Activated T-helper 2 cell treated with anti-CD3 and anti-CD28 coated beads, Interferon-gamma antibody, Interleukin-2, Interleukin-4, amounts not matched to agents 10 μg/mL and 5 μg/mL and 100 μg/mL, durations not matched to agents 14 hours and 24 hours and 36 hours (primary cell): ENCODE measurements at regions not wholly inside any gene's neighbourhood (a gene's known extent, or its start where the extent isn't known, plus 50 kb on each side); places are given as distances from the start of the nearest gene placed in this dataset.

Experiments
- DNase-seq: peaks from one replicate; pipeline ENCODE4 v3.0.0; 2021; ENCODE audit warnings: low spot score
- H3K27ac Mint-ChIP-seq: one replicate; pipeline ENCODE4 v1.8.0; 2021; ENCODE audit warnings: mixed read lengths
- H3K27me3 Mint-ChIP-seq: one replicate; pipeline ENCODE4 v1.8.0; 2021; ENCODE audit warnings: low read depth, mixed read lengths
- H3K36me3 Mint-ChIP-seq: one replicate; pipeline ENCODE4 v1.8.0; 2021; ENCODE audit warnings: low read depth, mixed read lengths
- H3K4me1 Mint-ChIP-seq: one replicate; pipeline ENCODE4 v1.8.0; 2021; ENCODE audit warnings: low read depth, mixed read lengths
- H3K4me3 Mint-ChIP-seq: one replicate; pipeline ENCODE4 v1.8.0; 2021; ENCODE audit warnings: low read depth, mild to moderate bottlenecking, moderate library complexity, mixed read lengths
- H3K9me3 Mint-ChIP-seq: one replicate; pipeline ENCODE4 v1.8.0; 2021; ENCODE audit warnings: mixed read lengths
- intact Hi-C: fragments of 100-400 bp; cut with micrococcal nuclease; formaldehyde crosslinking; loops from one replicate; pipeline ENCODE4 v1.15.1; 2023

DNA sequence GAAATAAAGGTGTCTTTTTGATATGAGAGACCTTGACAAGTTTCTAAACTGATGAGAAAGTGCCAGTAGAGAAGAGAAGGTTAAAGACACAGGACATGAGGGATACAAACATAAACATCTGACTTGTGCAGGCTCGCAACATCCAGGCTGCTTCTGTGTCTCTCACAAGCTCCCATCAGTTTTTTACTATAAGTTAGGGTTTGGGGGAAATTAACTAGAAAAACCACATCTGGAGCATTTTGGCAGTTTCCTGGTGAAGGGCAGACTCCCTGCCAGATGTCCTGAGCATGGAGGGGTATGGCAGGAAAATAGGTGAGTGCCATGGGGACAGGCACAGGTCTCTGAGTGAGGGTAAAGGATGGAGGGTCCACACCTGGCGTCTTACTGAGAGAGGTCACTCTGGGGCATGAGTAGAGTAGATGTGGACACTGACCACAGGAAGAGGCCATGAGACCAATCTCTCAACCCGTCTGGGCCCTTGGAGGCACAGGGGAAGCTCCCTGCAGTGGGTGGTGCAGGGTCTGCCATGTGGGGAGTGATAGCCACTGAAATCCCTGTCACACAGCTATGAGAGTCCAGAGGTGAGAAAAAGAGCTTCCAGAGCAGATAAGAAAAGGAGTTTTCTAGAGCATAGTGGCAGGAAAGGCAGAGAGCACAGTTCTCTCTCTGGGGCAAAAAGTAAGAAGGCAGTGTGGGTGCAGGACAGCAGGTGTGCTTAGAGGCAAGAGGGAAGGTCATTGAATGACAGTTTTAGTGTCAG is 193.3 kb upstream of the SYNDIG1 start:
- H3K4me1 Mint-ChIP-seq = peaks cover 13% of the 10 kb centered on the region
- H3K27me3 Mint-ChIP-seq = peaks cover 25% of the 10 kb centered on the region
- no peaks in the 10 kb centered on the region for H3K36me3 Mint-ChIP-seq
- peaks cover 14% of the 10 kb centered on the region for H3K9me3 Mint-ChIP-seq
- H3K4me3 Mint-ChIP-seq = no peak overlapping the region
- DNase-seq = no peak
- H3K27ac Mint-ChIP-seq = no peak overlapping the region
- intact Hi-C loops = no loop called here

DNA sequence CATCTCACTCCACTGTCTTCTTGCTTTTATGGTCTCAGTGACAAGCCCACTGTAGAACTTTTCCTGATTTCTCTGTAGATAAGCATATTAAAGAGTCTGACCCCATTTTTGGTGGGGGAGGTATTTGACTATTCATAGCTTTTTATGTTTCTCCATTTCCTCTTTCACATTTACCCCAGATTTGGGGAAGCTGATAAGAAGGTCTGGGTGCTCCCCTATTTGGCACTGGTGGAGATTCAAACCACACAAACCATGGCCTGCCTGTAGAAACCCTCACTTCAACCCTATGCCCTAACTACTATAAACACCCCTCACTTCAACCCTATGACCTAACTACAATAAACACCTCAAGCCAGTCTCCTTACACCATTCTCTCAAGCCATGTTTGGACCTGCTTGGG is 196.2 kb upstream of the SYNDIG1 start:
- no peak for DNase-seq
- intact Hi-C loops = no loop called here
- peaks cover 14% of the 10 kb centered on the region for H3K9me3 Mint-ChIP-seq
- H3K27me3 Mint-ChIP-seq = peaks cover 28% of the 10 kb centered on the region
- H3K36me3 Mint-ChIP-seq = no peaks in the 10 kb centered on the region
- peaks cover 17% of the 10 kb centered on the region for H3K4me1 Mint-ChIP-seq
- no peak overlapping the region for H3K4me3 Mint-ChIP-seq
- H3K27ac Mint-ChIP-seq = no peak overlapping the region

DNA sequence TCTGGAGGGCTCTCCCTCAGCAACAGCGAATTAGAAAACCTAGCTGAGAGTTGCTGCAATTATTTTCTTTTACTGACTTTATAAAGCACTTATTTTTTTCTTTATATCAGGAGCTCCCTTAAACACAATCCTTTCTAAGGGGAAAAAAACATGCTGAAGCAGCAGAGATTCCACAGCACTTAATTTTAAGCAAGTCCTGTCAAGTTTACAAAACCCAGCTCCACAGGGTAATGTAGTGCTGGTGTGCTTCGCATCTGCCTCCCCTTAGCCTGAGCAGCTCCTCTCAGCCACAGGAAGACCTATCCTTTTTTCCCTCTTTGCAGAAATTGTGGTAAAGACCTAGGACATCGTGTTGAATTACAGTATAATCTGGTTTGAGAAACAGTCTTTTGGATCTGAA is 208.1 kb upstream of the SYNDIG1 start:
- no peaks in the 10 kb centered on the region for H3K36me3 Mint-ChIP-seq
- H3K4me3 Mint-ChIP-seq = no peak overlapping the region
- H3K9me3 Mint-ChIP-seq = no peaks in the 10 kb centered on the region
- no peak for DNase-seq
- H3K27ac Mint-ChIP-seq = no peak overlapping the region
- no peaks in the 10 kb centered on the region for H3K4me1 Mint-ChIP-seq
- H3K27me3 Mint-ChIP-seq = peaks cover 6% of the 10 kb centered on the region
- intact Hi-C loops = no loop called here

DNA sequence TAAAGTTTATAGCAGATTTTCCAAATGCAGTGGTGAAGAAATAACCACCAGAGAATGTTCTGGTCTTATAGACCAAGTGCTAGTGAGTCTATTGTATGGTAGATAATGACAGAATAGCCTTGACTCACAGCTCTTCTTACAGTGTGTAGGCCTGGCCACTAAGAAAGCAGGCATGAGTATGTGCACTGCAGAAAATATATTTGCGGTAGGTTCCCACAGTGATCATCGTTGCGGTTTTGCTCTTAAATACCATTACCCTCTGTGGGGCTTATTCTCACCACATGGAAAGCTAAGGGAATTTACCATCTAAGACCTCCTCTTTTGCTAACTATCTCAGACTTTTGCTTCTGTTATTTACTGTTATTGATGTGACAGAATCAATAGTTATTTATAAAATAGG is 212.3 kb upstream of the SYNDIG1 start:
- no peak for DNase-seq
- Mint-ChIP-seq H3K4me3 (no peak overlapping the region), H3K9me3 (no peaks in the 10 kb centered on the region), H3K36me3 (no peaks in the 10 kb centered on the region), H3K27ac (no peak overlapping the region), H3K27me3 (no peaks in the 10 kb centered on the region), H3K4me1 (no peaks in the 10 kb centered on the region)
- intact Hi-C loops = no loop called here

DNA sequence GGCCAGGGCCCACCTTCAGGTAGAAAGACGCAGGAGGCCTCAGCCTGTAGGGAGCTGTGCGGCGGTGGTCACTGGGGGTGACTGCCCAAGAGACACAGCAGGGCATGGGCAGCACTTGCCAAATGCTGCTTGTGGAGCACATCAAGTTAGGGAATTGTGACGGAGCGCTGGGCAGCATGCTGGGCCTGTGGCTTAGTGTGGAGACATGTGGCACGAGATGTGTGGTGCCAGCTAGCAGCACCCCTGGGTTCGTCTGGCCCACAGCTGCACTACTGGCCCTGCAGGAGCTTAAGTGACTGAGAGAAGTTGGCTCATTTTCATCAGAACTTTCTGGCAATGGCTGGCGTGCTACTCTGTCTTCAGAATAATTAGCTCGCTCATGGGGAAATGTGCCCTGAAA is 213.1 kb upstream of the SYNDIG1 start:
- Mint-ChIP-seq H3K27ac (no peak overlapping the region), H3K4me3 (no peak overlapping the region), H3K27me3 (peaks cover 3% of the 10 kb centered on the region), H3K4me1 (no peaks in the 10 kb centered on the region), H3K36me3 (no peaks in the 10 kb centered on the region), H3K9me3 (no peaks in the 10 kb centered on the region)
- no peak for DNase-seq
- intact Hi-C loops = no loop called here

DNA sequence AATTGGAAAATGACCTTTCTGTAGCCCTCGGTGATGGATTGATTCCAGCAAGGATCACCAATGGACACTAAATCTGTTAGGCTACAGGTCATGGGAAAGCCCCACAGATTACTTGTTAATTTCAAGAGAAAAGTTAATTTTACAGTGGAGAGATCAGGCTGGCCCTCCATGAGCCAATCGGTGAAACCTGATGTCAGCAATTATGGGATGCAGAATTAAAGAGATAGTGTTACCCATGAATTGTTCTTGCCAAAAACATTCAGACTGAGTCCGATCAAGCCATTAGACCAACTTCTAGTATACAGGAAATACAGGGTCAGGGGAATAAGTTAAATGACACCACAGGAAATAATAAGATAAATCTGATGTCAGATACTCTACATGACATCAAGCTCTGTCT is 214.9 kb upstream of the SYNDIG1 start:
- intact Hi-C loops = no loop called here
- Mint-ChIP-seq H3K4me1 (peaks cover under 1% of the 10 kb centered on the region), H3K9me3 (no peaks in the 10 kb centered on the region), H3K27ac (no peak overlapping the region), H3K4me3 (no peak overlapping the region), H3K27me3 (peaks cover 8% of the 10 kb centered on the region), H3K36me3 (no peaks in the 10 kb centered on the region)
- DNase-seq = no peak

DNA sequence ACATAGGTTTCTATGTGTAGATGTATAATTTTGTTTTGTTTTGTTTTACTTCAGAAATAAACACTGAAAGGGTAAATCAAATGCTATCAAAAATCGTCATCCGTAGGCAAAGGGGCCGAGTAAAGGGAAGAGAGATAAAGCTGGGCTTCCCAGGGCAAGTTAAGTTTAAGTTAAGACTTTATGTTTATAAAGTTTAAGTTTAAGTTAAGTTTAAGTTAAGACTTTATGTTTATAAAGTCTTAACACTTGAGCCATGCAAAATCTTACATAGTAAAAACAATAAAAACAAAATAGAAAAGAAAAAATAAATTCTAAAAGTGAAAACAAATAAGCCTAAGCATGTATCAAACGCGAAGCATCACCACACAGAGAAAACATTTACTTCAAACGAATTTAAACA is 216.1 kb upstream of the SYNDIG1 start:
- Mint-ChIP-seq H3K36me3 (no peaks in the 10 kb centered on the region), H3K27me3 (peaks cover 8% of the 10 kb centered on the region), H3K27ac (no peak overlapping the region), H3K4me3 (no peak overlapping the region), H3K4me1 (peaks cover 2% of the 10 kb centered on the region), H3K9me3 (peaks cover 2% of the 10 kb centered on the region)
- intact Hi-C loops = no loop called here
- DNase-seq = no peak

DNA sequence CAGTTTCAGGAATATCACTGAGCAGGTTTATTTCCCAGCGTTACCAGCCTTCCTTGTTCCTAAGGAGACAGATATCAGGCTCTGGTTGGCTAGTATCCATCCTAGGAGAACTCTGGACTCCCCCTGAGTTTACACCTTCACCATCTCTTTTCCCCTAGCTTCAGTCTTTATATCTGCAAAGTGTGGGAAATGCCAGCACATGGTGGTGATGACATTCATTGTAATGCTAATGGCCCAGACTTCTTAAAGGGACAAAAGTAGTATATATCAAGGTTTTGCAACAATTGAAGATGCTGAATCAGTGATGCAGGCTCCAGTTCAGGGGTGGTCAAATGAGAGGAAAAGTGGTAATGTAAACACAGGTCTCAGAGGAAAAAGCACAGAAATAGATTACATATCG is 224.3 kb upstream of the SYNDIG1 start:
- DNase-seq = no peak
- Mint-ChIP-seq H3K9me3 (peaks cover 4% of the 10 kb centered on the region), H3K27me3 (peaks cover 2% of the 10 kb centered on the region), H3K4me1 (peaks cover 2% of the 10 kb centered on the region), H3K36me3 (no peaks in the 10 kb centered on the region), H3K27ac (no peak overlapping the region), H3K4me3 (no peak overlapping the region)
- intact Hi-C loops = no loop called here

DNA sequence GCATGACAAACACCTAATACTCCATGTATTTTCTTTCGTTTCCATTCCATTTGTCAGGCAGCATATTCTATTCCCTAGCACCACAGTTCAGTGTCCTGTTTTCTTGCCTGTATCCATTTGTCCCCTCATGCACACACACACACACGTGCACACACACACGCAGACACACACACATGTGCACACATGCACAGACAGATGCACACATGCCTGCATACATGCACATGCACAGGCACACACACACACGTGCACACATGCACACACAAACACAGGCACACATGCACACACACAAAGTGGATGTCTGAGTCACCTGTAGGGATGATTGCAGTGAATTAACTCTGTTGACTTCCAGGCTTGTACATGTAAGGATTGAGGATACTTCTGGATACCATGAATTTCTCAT is 226.7 kb upstream of the SYNDIG1 start:
- DNase-seq = no peak
- H3K27ac Mint-ChIP-seq = no peak overlapping the region
- peaks cover 12% of the 10 kb centered on the region for H3K27me3 Mint-ChIP-seq
- H3K36me3 Mint-ChIP-seq = no peaks in the 10 kb centered on the region
- H3K4me3 Mint-ChIP-seq = no peak overlapping the region
- no peaks in the 10 kb centered on the region for H3K9me3 Mint-ChIP-seq
- no peaks in the 10 kb centered on the region for H3K4me1 Mint-ChIP-seq
- intact Hi-C loops = no loop called here

DNA sequence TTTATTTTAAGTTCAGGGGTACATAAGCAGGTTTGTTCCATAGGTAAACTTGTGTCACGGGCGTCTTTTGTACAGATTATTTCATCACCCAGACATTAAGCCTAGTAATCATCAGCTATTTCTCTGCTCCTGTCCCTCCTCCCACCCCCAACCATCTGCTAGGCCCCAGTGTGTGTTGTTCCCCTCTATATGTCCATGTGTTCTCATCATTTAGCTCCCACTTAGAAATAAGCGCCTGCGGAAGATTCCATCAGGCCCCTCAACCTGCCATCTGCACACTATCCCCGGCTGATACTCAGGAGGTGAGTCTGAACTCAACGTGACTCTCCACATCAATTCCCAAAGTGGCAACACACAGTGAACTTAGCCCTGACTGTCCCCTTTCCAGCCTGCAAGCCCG is 228.0 kb upstream of the SYNDIG1 start:
- H3K4me1 Mint-ChIP-seq = no peaks in the 10 kb centered on the region
- no peak overlapping the region for H3K27ac Mint-ChIP-seq
- H3K4me3 Mint-ChIP-seq = no peak overlapping the region
- no peak for DNase-seq
- H3K36me3 Mint-ChIP-seq = no peaks in the 10 kb centered on the region
- H3K27me3 Mint-ChIP-seq = peaks cover 13% of the 10 kb centered on the region
- no peaks in the 10 kb centered on the region for H3K9me3 Mint-ChIP-seq
- intact Hi-C loops = no loop called here

DNA sequence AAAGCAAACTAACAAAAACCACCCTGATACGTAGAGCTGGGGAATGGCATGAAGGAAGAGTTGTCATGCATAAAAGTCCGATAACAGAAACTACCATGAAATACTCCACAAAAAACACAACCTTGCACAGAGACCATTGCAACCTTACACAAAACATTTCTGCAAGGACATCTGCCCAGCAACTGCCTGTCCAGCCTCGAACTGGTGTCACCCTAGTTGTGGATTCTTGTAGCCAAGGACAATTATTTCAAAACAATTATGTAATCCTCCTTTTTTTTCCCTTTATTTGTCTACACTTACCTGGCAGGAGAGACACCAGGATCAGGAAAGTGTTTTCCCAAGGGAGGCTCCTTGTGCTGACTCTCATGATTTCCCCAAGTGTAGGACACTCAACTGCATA is 232.5 kb upstream of the SYNDIG1 start:
- Mint-ChIP-seq H3K27ac (no peak overlapping the region), H3K36me3 (no peaks in the 10 kb centered on the region), H3K9me3 (no peaks in the 10 kb centered on the region), H3K27me3 (peaks cover 13% of the 10 kb centered on the region), H3K4me3 (no peak overlapping the region), H3K4me1 (no peaks in the 10 kb centered on the region)
- DNase-seq = no peak
- intact Hi-C loops = no loop called here

DNA sequence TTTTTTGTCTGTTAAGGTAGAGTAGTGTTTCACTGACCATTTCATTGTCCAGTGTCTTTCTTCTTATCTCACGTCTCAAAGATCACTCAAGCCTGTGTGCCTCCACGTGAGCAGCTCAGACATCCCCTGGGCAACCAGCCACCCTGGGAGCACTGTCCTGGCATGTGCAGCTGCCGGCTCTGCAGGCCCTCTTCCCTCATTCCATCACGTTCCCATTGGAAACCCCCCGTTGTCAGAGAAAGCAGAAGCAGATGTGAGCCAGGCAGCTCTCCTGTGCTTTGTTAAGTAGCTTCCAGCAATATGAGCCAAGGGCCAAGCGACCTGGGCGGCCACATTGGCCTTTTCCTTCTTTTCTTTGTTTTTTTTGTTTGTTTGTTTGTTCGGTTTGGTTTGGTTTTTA is 233.2 kb upstream of the SYNDIG1 start:
- DNase-seq = no peak
- Mint-ChIP-seq H3K4me1 (no peaks in the 10 kb centered on the region), H3K4me3 (no peak overlapping the region), H3K27me3 (peaks cover 13% of the 10 kb centered on the region), H3K9me3 (no peaks in the 10 kb centered on the region), H3K27ac (no peak overlapping the region), H3K36me3 (no peaks in the 10 kb centered on the region)
- intact Hi-C loops = no loop called here

DNA sequence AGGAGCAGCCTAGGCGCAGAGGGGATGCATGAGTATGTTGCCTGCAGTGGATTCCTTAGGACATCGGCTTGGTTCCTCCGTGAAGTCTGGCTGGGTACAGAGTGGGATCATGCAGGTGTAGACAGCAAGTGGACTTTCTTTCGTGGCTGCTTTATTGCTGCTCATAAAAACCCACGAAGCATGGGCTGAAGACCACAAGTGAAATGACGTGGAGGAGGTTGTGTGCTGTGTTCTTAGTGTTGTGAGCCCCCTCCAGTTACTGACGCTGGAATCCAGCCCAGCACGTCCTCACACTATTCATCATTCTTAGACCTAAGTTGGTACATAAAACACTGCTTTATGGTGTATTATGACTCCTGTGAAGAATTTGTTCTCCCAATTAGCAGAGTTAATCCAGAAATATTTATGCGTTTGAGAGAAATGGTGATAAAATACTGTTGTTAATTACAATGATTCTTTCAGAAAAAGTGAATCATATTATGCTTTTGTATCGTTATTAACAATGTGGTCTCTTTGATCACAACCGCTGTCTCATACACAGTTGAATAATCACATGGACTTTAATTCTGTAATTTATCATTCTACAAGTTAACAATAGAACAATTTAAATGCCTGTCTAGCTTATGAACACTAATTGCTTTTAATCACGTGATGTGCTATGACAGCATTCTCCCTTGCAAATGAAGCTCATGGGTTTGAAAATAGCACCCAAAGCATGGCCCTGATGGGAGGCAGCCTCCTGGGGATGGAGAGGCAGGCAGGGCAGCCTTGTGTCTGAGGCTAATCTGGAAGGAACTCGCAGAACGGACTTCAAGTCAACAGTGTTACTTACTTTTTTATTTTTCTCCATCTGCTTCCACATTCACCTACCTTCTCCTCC is 233.9 kb upstream of the SYNDIG1 start:
- intact Hi-C loops = no loop called here

More for the DNA sequence above, 233.9 kb upstream of the SYNDIG1 start:
- H3K36me3 Mint-ChIP-seq = no peaks in the 10 kb centered on the region
- H3K9me3 Mint-ChIP-seq = no peaks in the 10 kb centered on the region
- H3K4me1 Mint-ChIP-seq = no peaks in the 10 kb centered on the region
- no peak overlapping the region for H3K27ac Mint-ChIP-seq
- H3K4me3 Mint-ChIP-seq = no peak overlapping the region
- peaks cover 13% of the 10 kb centered on the region for H3K27me3 Mint-ChIP-seq
- no peak for DNase-seq
